ENCODE measurements at regions not wholly inside any gene's neighbourhood (a gene's known extent, or its start where the extent isn't known, plus 50 kb on each side); places are given as distances from the start of the nearest gene placed in this dataset.

DNA sequence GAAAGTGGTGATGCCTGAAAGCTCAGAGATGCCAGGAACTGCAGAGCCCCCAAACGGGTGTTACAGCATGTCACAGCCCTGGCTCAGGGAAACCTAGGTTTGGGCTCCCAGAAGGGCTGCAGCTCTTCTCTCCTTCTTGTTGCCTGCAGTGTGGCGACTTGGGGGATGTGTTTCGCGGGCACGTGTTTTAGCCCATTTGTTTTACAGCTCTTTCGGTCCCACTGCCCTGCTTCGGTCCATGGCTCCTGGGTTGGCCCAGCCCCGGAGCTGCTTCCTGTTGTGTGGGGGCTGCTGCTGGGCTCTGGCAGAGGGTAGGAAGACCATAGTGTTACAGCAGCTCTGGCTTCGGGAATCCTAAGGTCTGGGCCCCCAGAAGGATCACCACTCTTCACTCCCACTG, 222.9 kb upstream of the RIOK2 start:
- TF ChIP-seq TAF1 (IDR thresholded peaks at IDR 0.05; ENCODE audit: borderline replicate concordance, insufficient read depth, low read length), result no peak
- TF ChIP-seq POLR2AphosphoS5 (IDR thresholded peaks at IDR 0.05; ENCODE audit: low read depth, low read length), result no peak
- TF ChIP-seq, protein P1, sequence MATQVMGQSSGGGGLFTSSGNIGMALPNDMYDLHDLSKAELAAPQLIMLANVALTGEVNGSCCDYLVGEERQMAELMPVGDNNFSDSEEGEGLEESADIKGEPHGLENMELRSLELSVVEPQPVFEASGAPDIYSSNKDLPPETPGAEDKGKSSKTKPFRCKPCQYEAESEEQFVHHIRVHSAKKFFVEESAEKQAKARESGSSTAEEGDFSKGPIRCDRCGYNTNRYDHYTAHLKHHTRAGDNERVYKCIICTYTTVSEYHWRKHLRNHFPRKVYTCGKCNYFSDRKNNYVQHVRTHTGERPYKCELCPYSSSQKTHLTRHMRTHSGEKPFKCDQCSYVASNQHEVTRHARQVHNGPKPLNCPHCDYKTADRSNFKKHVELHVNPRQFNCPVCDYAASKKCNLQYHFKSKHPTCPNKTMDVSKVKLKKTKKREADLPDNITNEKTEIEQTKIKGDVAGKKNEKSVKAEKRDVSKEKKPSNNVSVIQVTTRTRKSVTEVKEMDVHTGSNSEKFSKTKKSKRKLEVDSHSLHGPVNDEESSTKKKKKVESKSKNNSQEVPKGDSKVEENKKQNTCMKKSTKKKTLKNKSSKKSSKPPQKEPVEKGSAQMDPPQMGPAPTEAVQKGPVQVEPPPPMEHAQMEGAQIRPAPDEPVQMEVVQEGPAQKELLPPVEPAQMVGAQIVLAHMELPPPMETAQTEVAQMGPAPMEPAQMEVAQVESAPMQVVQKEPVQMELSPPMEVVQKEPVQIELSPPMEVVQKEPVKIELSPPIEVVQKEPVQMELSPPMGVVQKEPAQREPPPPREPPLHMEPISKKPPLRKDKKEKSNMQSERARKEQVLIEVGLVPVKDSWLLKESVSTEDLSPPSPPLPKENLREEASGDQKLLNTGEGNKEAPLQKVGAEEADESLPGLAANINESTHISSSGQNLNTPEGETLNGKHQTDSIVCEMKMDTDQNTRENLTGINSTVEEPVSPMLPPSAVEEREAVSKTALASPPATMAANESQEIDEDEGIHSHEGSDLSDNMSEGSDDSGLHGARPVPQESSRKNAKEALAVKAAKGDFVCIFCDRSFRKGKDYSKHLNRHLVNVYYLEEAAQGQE (IDR thresholded peaks at IDR 0.05; ENCODE audit: insufficient read depth in 1 of 2, low read depth in 2 of 2, low read length in 2 of 2), result no peak
- TF ChIP-seq SIN3A (IDR thresholded peaks at IDR 0.05; ENCODE audit: borderline replicate concordance, insufficient read depth, low read length), result no peak
- TF ChIP-seq FOXP2 (optimal IDR thresholded peaks at IDR 0.05; ENCODE audit: borderline replicate concordance, extremely low read depth, extremely low read length, insufficient read depth), result no peak

DNA sequence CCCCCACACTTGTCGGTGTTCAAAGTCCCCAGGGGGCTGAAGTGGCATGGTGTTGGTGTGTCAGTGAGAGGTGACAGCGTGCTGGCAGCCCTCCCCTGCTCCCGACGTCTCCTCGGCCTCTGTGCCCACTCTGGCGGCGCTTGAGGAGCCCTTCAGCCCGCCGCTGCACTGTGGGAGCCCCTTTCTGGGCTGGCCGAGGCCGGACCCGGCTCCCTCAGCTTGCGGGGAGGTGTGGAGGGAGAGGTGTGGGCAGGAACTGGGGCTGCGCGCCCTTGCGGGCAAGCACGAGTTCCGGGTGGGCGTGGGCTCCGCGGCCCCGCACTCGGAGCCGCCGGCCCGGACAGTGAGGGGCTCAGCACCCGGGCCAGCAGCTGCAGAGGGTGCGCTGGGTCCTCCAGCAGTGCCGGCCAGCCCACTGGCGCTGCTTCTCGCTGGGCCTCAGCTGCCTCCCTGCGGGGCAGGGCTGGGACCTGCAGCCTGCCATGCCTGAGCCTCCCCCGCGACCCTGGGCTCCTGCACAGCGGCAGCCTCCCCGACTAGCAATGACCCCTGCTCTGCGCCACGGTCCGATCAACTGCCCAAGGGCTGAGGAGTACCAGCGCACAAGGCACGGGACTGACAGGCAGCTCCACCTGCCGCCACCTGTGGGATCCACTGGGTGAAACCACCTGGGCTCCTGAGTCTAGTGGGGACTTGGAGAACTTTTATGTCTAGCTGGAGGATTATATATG, 224.1 kb upstream of the RIOK2 start:
- TF ChIP-seq FOXP2 (optimal IDR thresholded peaks at IDR 0.05; ENCODE audit: borderline replicate concordance, extremely low read depth, extremely low read length, insufficient read depth), result no peak
- TF ChIP-seq, protein P1 (IDR thresholded peaks at IDR 0.05; ENCODE audit: insufficient read depth in 1 of 2, low read depth in 2 of 2, low read length in 2 of 2), result no peak
- TF ChIP-seq SIN3A (IDR thresholded peaks at IDR 0.05; ENCODE audit: borderline replicate concordance, insufficient read depth, low read length), result no peak
- TF ChIP-seq TAF1 (IDR thresholded peaks at IDR 0.05; ENCODE audit: borderline replicate concordance, insufficient read depth, low read length), result no peak
- no peak for TF ChIP-seq POLR2AphosphoS5 (IDR thresholded peaks at IDR 0.05; ENCODE audit: low read depth, low read length)

DNA sequence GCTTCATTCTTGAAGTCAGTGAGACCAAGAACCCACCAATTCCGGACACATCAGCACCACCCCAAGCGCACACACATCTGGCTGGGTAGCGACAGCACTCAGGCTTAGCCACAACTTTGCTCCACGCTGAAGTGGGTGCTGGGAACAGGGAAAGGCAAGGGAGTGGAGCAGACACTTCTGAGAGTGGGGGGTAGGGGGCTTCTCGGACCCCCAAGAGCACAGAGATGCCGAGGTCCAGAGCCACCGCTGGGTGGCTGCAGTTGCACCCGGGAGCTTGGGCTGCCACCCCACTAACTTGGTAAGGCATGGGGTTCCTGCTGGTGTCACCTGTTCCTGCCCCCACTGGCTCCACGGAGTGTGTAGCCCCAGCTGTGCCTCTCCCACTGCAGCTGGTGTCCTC, 225.3 kb upstream of the RIOK2 start:
- no peak for TF ChIP-seq TAF1 (IDR thresholded peaks at IDR 0.05; ENCODE audit: borderline replicate concordance, insufficient read depth, low read length)
- TF ChIP-seq, protein P1 (IDR thresholded peaks at IDR 0.05; ENCODE audit: insufficient read depth in 1 of 2, low read depth in 2 of 2, low read length in 2 of 2), result no peak
- no peak for TF ChIP-seq FOXP2 (optimal IDR thresholded peaks at IDR 0.05; ENCODE audit: borderline replicate concordance, extremely low read depth, extremely low read length, insufficient read depth)
- no peak for TF ChIP-seq SIN3A (IDR thresholded peaks at IDR 0.05; ENCODE audit: borderline replicate concordance, insufficient read depth, low read length)
- TF ChIP-seq POLR2AphosphoS5 (IDR thresholded peaks at IDR 0.05; ENCODE audit: low read depth, low read length), result no peak

DNA sequence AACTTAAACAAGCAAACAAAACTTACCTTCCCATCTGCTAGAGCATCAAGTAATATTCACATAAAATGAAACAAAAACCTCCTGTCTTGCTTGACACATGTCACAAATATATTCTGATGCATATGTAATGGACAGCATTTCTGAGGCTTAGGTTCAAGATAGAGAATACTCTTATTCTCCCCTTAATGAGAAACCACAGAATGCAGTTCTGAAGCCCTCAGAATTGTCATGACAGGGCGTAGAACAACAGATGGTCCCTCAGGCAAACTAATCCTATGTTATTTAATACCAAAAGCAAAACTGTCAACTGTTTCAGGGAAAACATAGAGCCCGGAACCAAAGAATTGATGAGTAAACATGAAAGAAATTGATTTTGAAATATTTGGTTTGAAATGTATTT, 229.9 kb upstream of the RIOK2 start:
- TF ChIP-seq TAF1 (IDR thresholded peaks at IDR 0.05; ENCODE audit: borderline replicate concordance, insufficient read depth, low read length) (no peak), POLR2AphosphoS5 (IDR thresholded peaks at IDR 0.05; ENCODE audit: low read depth, low read length) (no peak), SIN3A (IDR thresholded peaks at IDR 0.05; ENCODE audit: borderline replicate concordance, insufficient read depth, low read length) (no peak), FOXP2 (optimal IDR thresholded peaks at IDR 0.05; ENCODE audit: borderline replicate concordance, extremely low read depth, extremely low read length, insufficient read depth) (no peak)
- TF ChIP-seq, protein P1 (IDR thresholded peaks at IDR 0.05; ENCODE audit: insufficient read depth in 1 of 2, low read depth in 2 of 2, low read length in 2 of 2), result no peak
